Caco-2 (cell line): ENCODE measurements at regions not wholly inside any gene's neighbourhood (a gene's known extent, or its start where the extent isn't known, plus 50 kb on each side); places are given as distances from the start of the nearest gene placed in this dataset.

ENCODE experiments used
- BruUV-seq: library from RNA; stranded (reverse); fragments of 400-500 nt; replicated peaks from 2 replicates; lab custom pipeline; 2021; lab: Mats Ljungman, UMichigan
- CTCF ChIA-PET: fragments of 300-600 bp; sonication (Branson Sonifier 250); formaldehyde crosslinking; loops from one replicate; lab custom pipeline; 2022; ENCODE audit warnings: antibody characterized with exemption; lab: Charles Lee
- POLR2A ChIA-PET: fragments of 300-600 bp; sonication (Branson Sonifier 250); formaldehyde crosslinking; loops from one replicate; lab custom pipeline; 2022; ENCODE audit warnings: antibody characterized with exemption; lab: Charles Lee
- DNase-seq, 2 experiments: peaks; one replicate each; pipeline versions ENCODE4 v3.0.0 to v3.0.0-alpha.2; 2020 to 2022
- H3K27me3 ChIP-seq: replicated peaks from 2 replicates; pipeline ENCODE4 v1.6.0; 2011; ENCODE audit warnings: low read length; ENCODE audit not compliant: control insufficient read depth, insufficient read depth
- H3K36me3 ChIP-seq: 2 replicates; pipeline ENCODE4 v1.5.1; 2011; ENCODE audit warnings: low read length; ENCODE audit not compliant: control insufficient read depth, insufficient read depth
- H3K4me1 ChIP-seq: fragments of 250-450 bp; sonication (Bioruptor Pico); 2 replicates; pipeline ENCODE4 v1.5.1; 2020; ENCODE audit warnings: mild to moderate bottlenecking
- H3K4me3 ChIP-seq: 2 replicates; pipeline ENCODE4 v1.5.1; 2011; ENCODE audit warnings: low read depth, mild to moderate bottlenecking, control low read depth, low read length
- H3K9me3 ChIP-seq: fragments of 250-450 bp; sonication (Bioruptor Pico); 2 replicates; pipeline ENCODE4 v1.5.1; 2020; ENCODE audit warnings: mild to moderate bottlenecking, moderate library complexity
- H3K27ac Mint-ChIP-seq: one replicate; pipeline ENCODE4 v1.8.0; 2022; ENCODE audit warnings: mixed read lengths; ENCODE audit not compliant: unreplicated experiment
- H3K27me3 Mint-ChIP-seq: one replicate; pipeline ENCODE4 v1.8.0; 2022; ENCODE audit warnings: mixed read lengths; ENCODE audit not compliant: insufficient read depth, unreplicated experiment
- H3K36me3 Mint-ChIP-seq: one replicate; pipeline ENCODE4 v1.8.0; 2022; ENCODE audit warnings: mild to moderate bottlenecking, mixed read lengths; ENCODE audit not compliant: insufficient read depth, unreplicated experiment
- H3K4me1 Mint-ChIP-seq: one replicate; pipeline ENCODE4 v1.8.0; 2022; ENCODE audit warnings: low read depth, mixed read lengths; ENCODE audit not compliant: unreplicated experiment
- H3K4me3 Mint-ChIP-seq: one replicate; pipeline ENCODE4 v1.8.0; 2022; ENCODE audit warnings: mild to moderate bottlenecking, moderate library complexity, mixed read lengths; ENCODE audit not compliant: unreplicated experiment
- H3K9me3 Mint-ChIP-seq: one replicate; pipeline ENCODE4 v1.8.0; 2022; ENCODE audit warnings: mixed read lengths; ENCODE audit not compliant: unreplicated experiment
- intact Hi-C: fragments of 100-400 bp; cut with micrococcal nuclease; formaldehyde crosslinking; loops from one replicate; pipeline ENCODE4 v1.10.0; 2022; ENCODE audit not compliant: unreplicated experiment
- TF ChIP-seq, protein P1 (sequence below), 2 experiments: fragments of 200-600 bp in 1 of 2; IDR thresholded peaks; 1 replicate in 1 of 2; 2 replicates in 1 of 2; pipeline versions ENCODE4 v1.5.1 to v1.8.0; 2011 to 2022; ENCODE audit warnings: antibody characterized with exemption in 1 of 2, control low read depth in 1 of 2, inconsistent platforms in 1 of 2, low read depth in 1 of 2, low read length in 1 of 2, mild to moderate bottlenecking in 1 of 2, moderate library complexity in 1 of 2; ENCODE audit not compliant: insufficient read depth in 1 of 2, severe bottlenecking in 1 of 2, unreplicated experiment in 1 of 2

- POLR2A ChIA-PET, result no interaction called here
- TF ChIP-seq, protein P1, sequence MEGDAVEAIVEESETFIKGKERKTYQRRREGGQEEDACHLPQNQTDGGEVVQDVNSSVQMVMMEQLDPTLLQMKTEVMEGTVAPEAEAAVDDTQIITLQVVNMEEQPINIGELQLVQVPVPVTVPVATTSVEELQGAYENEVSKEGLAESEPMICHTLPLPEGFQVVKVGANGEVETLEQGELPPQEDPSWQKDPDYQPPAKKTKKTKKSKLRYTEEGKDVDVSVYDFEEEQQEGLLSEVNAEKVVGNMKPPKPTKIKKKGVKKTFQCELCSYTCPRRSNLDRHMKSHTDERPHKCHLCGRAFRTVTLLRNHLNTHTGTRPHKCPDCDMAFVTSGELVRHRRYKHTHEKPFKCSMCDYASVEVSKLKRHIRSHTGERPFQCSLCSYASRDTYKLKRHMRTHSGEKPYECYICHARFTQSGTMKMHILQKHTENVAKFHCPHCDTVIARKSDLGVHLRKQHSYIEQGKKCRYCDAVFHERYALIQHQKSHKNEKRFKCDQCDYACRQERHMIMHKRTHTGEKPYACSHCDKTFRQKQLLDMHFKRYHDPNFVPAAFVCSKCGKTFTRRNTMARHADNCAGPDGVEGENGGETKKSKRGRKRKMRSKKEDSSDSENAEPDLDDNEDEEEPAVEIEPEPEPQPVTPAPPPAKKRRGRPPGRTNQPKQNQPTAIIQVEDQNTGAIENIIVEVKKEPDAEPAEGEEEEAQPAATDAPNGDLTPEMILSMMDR (IDR thresholded peaks at IDR 0.05; ENCODE audit: insufficient read depth in 1 of 2, low read depth in 1 of 2, low read length in 1 of 2, severe bottlenecking in 1 of 2, unreplicated experiment in 1 of 2), result no peak
- no peak overlapping the region for H3K27ac Mint-ChIP-seq
- peaks cover 9% of the 10 kb centered on the region for H3K27me3 Mint-ChIP-seq
- no peaks in the 10 kb centered on the region for H3K4me1 ChIP-seq
- no peak overlapping the region for H3K4me3 ChIP-seq
- H3K27me3 ChIP-seq, result no peaks in the 10 kb centered on the region
- H3K36me3 ChIP-seq, result no peaks in the 10 kb centered on the region
- no peaks in the 10 kb centered on the region for H3K9me3 ChIP-seq
- CTCF ChIA-PET, result interaction anchor here (0.6 kb wide), 1 partner anchor 246 kb away, joined by 3 read pairs; no protein-coding TSS in a partner anchor
- no TSS peak for BruUV-seq
- no peak for DNase-seq
- no peaks in the 10 kb centered on the region for H3K36me3 Mint-ChIP-seq
- no peak overlapping the region for H3K4me3 Mint-ChIP-seq
- H3K4me1 Mint-ChIP-seq, result no peaks in the 10 kb centered on the region
- H3K9me3 Mint-ChIP-seq, result no peaks in the 10 kb centered on the region
- intact Hi-C loops, result no loop called here
These were observed 393.8 kb upstream of the ID4 start for GRCh38 chr6:19443411-19443810.

- intact Hi-C loops, result no loop called here
These were observed 393.1 kb upstream of the ID4 start for GRCh38 chr6:19444041-19444440.

DNA sequence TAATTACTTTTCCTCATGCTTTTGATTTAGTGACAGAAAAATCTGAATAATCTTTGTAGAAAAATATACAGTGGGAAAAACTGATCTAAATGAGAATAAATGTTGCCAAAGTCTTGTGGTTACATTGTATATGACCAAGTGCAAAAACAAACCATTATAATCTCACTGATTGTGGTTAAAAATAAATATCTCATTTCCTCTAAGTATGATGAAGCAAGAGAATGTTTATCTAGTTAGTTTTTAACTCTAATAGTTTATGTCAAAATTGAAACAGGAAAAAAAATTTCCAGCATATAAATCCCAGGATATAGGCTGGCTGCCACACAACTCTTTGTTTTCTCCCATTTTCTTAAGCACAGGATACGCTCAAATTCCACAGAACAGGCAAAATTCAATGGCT lies 392.7 kb upstream of the ID4 start:
- Histone ChIP-seq H3K4me3 (no peak overlapping the region), H3K9me3 (no peaks in the 10 kb centered on the region), H3K27me3 (no peaks in the 10 kb centered on the region), H3K36me3 (no peaks in the 10 kb centered on the region), H3K4me1 (no peaks in the 10 kb centered on the region)
- intact Hi-C loops, result no loop called here
- no peaks in the 10 kb centered on the region for H3K4me1 Mint-ChIP-seq
- no peak overlapping the region for H3K4me3 Mint-ChIP-seq
- peaks cover 9% of the 10 kb centered on the region for H3K27me3 Mint-ChIP-seq
- no peak overlapping the region for H3K27ac Mint-ChIP-seq
- TF ChIP-seq, protein P1 (IDR thresholded peaks at IDR 0.05; ENCODE audit: insufficient read depth in 1 of 2, low read depth in 1 of 2, low read length in 1 of 2, severe bottlenecking in 1 of 2, unreplicated experiment in 1 of 2), result no peak
- no peaks in the 10 kb centered on the region for H3K9me3 Mint-ChIP-seq
- no peaks in the 10 kb centered on the region for H3K36me3 Mint-ChIP-seq
- no TSS peak for BruUV-seq
- POLR2A ChIA-PET, result no interaction called here
- CTCF ChIA-PET, result no interaction called here
- DNase-seq, result no peak

More at GRCh38 chr6:19444041-19444440, 393.1 kb upstream of the ID4 start:
- no peaks in the 10 kb centered on the region for H3K9me3 Mint-ChIP-seq
- H3K4me1 Mint-ChIP-seq, result no peaks in the 10 kb centered on the region
- Histone ChIP-seq H3K36me3 (no peaks in the 10 kb centered on the region), H3K4me3 (no peak overlapping the region), H3K9me3 (no peaks in the 10 kb centered on the region), H3K4me1 (no peaks in the 10 kb centered on the region), H3K27me3 (no peaks in the 10 kb centered on the region)
- no peak overlapping the region for H3K27ac Mint-ChIP-seq
- H3K27me3 Mint-ChIP-seq, result peaks cover 9% of the 10 kb centered on the region
- no TSS peak for BruUV-seq
- ChIA-PET POLR2A (no interaction called here), CTCF (no interaction called here)
- DNase-seq, result no peak
- no peaks in the 10 kb centered on the region for H3K36me3 Mint-ChIP-seq
- TF ChIP-seq, protein P1 (IDR thresholded peaks at IDR 0.05; ENCODE audit: insufficient read depth in 1 of 2, low read depth in 1 of 2, low read length in 1 of 2, severe bottlenecking in 1 of 2, unreplicated experiment in 1 of 2), result no peak
- no peak overlapping the region for H3K4me3 Mint-ChIP-seq
